HG03378 (cell line): ENCODE measurements at regions not wholly inside any gene's neighbourhood (a gene's known extent, or its start where the extent isn't known, plus 50 kb on each side); places are given as distances from the start of the nearest gene placed in this dataset.

Experiments used
- ATAC-seq: cut with Tn5 transposase; IDR thresholded peaks from one replicate; pipeline ENCODE4 v1.9.1; 2021; ENCODE audit warnings: mild to moderate bottlenecking, moderate library complexity; ENCODE audit not compliant: unreplicated experiment

- no peak for ATAC-seq
Observed at GRCh38 chr13:40136896-40137295, 481.4 kb downstream of the COG6 start.

GRCh38 chr13:40137400-40137799, 481.9 kb downstream of the COG6 start:
- ATAC-seq: no peak

- ATAC-seq: no peak
Observed at GRCh38 chr13:40139896-40140520, 484.5 kb downstream of the COG6 start.

GRCh38 chr13:40141859-40142555, 486.5 kb downstream of the COG6 start:
- no peak for ATAC-seq

GRCh38 chr13:40143106-40143505, 487.6 kb downstream of the COG6 start:
- ATAC-seq: no peak

GRCh38 chr13:40143559-40143958, 488.1 kb downstream of the COG6 start:
- ATAC-seq: no peak

- no peak for ATAC-seq
Observed at GRCh38 chr13:40145139-40145538, 489.7 kb downstream of the COG6 start.

GRCh38 chr13:40146063-40146462, 490.6 kb downstream of the COG6 start:
- no peak for ATAC-seq

- no peak for ATAC-seq
Observed at GRCh38 chr13:40146611-40147117, 491.2 kb downstream of the COG6 start.

- no peak for ATAC-seq
Observed at GRCh38 chr13:40148101-40148500, 492.6 kb downstream of the COG6 start.

- ATAC-seq: no peak
Observed at GRCh38 chr13:40148742-40149141, 493.3 kb downstream of the COG6 start.

- ATAC-seq: no peak
Observed at GRCh38 chr13:40149611-40150274, 494.3 kb downstream of the COG6 start.

- no peak for ATAC-seq
Observed at GRCh38 chr13:40151673-40152072, 496.2 kb downstream of the COG6 start.

GRCh38 chr13:40152145-40152544, 496.7 kb downstream of the COG6 start:
- no peak for ATAC-seq

- no peak for ATAC-seq
Observed at GRCh38 chr13:40152922-40153321, 497.5 kb downstream of the COG6 start.

- ATAC-seq: no peak
Observed at GRCh38 chr13:40153516-40153915, 498.1 kb downstream of the COG6 start.

- no peak for ATAC-seq
Observed at GRCh38 chr13:40155201-40155600, 499.7 kb downstream of the COG6 start.

GRCh38 chr13:40158218-40158617, 502.8 kb downstream of the COG6 start:
- no peak for ATAC-seq

GRCh38 chr13:40158757-40159156, 503.3 kb downstream of the COG6 start:
- ATAC-seq: no peak

- no peak for ATAC-seq
Observed at GRCh38 chr13:40159736-40160135, 504.3 kb downstream of the COG6 start.

- no peak for ATAC-seq
Observed at GRCh38 chr13:40160618-40161350, 505.3 kb downstream of the COG6 start.
